GM12891 (cell line): ENCODE measurements at regions not wholly inside any gene's neighbourhood (a gene's known extent, or its start where the extent isn't known, plus 50 kb on each side); places are given as distances from the start of the nearest gene placed in this dataset.

Experiments used
- POLR2A ChIP-seq: IDR thresholded peaks from 2 replicates; pipeline ENCODE4 v1.6.1; 2011; ENCODE audit warnings: low read depth, low read length, control low read depth
- POLR2AphosphoS5 ChIP-seq: IDR thresholded peaks from 2 replicates; pipeline ENCODE4 v1.6.1; 2011; ENCODE audit warnings: low read depth, low read length, control low read depth
- TAF1 ChIP-seq: IDR thresholded peaks from 2 replicates; pipeline ENCODE4 v1.6.1; 2011; ENCODE audit warnings: low read depth, low read length, control low read depth

- TF ChIP-seq POLR2A (no peak), POLR2AphosphoS5 (no peak), TAF1 (no peak)
Observed at GRCh38 chr5:61754792-61755191, 422.7 kb downstream of the ZSWIM6 start.
